ENCODE measurements at regions not wholly inside any gene's neighbourhood (a gene's known extent, or its start where the extent isn't known, plus 50 kb on each side); places are given as distances from the start of the nearest gene placed in this dataset.

- TF ChIP-seq POLR2AphosphoS5 (IDR thresholded peaks at IDR 0.05; ENCODE audit: insufficient read depth in 1 of 2, low read depth in 1 of 2), result no peak
- no peak for TF ChIP-seq CTCF (IDR thresholded peaks at IDR 0.05)
- no peak for TF ChIP-seq POLR2A (IDR thresholded peaks at IDR 0.05)
Measured at GRCh38 chr2:64918220-64918886, 70.8 kb upstream of the SLC1A4 start.
